ENCODE measurements at regions not wholly inside any gene's neighbourhood (a gene's known extent, or its start where the extent isn't known, plus 50 kb on each side); places are given as distances from the start of the nearest gene placed in this dataset.

DNA sequence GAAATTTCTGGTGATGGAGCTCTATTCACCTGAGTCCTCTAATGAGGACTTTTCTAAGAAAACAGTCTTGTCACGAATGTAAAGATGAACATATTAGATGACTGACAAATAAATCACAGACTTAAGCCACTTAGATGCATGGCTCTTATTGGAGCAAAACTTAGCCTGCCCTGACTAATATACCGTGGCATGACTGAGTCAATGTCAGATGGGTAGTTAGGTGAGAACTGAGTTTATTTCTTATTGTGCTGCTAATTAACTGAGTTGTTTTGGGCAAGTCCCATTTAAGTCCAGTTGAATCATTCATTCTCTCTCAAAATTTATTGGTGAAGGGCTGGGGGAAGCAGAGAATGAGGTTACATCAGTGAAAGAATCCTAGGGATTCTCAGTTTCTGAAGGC, 459.8 kb downstream of the MCTP2 start:
- no CpG with 5 or more reads among the region's 2 CpGs for WGBS (ENCODE audit: extremely low coverage, insufficient coverage, low lambda C conversion rate)
- Histone ChIP-seq H3K4me2 (ENCODE audit: low read length) (no peak overlapping the region), H4K8ac (ENCODE audit: low read depth, low read length) (no peak overlapping the region), H3K18ac (ENCODE audit: low read length) (no peak overlapping the region), H3K9ac (ENCODE audit: low read length) (no peak overlapping the region), H3K4me3 (ENCODE audit: low read length) (no peak overlapping the region), H3K36me3 (ENCODE audit: control insufficient read depth, insufficient read depth, low read length) (no peaks in the 10 kb centered on the region), H3K79me2 (ENCODE audit: control insufficient read depth, insufficient read depth, low read length) (no peaks in the 10 kb centered on the region), H2BK15ac (replicated peaks; ENCODE audit: low read depth) (no peak overlapping the region), H3K79me1 (ENCODE audit: low read length) (no peaks in the 10 kb centered on the region), H2BK120ac (ENCODE audit: low read depth, low read length) (no peak overlapping the region), H3K27me3 (ENCODE audit: insufficient read depth, low read length, poor library complexity) (no peaks in the 10 kb centered on the region), H2AK5ac (ENCODE audit: low read length) (no peak overlapping the region), H3K56ac (ENCODE audit: low read length) (no peak overlapping the region), H4K5ac (ENCODE audit: low read length) (no peak overlapping the region), H3K23ac (ENCODE audit: low read length) (no peak overlapping the region), H3K4me1 (ENCODE audit: control insufficient read depth, low read depth, low read length) (no peaks in the 10 kb centered on the region), H2BK5ac (ENCODE audit: low read length) (no peak overlapping the region), H3K27ac (ENCODE audit: low read depth, low read length) (no peak overlapping the region), H3K4ac (ENCODE audit: low read depth, low read length) (no peak overlapping the region)
- DNase-seq = no peak

- no peak overlapping the region for H2BK15ac ChIP-seq (replicated peaks; ENCODE audit: low read depth)
- H3K79me1 ChIP-seq (ENCODE audit: low read length) = no peaks in the 10 kb centered on the region
- no peaks in the 10 kb centered on the region for H3K27me3 ChIP-seq (ENCODE audit: insufficient read depth, low read length, poor library complexity)
- no peaks in the 10 kb centered on the region for H3K79me2 ChIP-seq (ENCODE audit: control insufficient read depth, insufficient read depth, low read length)
- H3K9ac ChIP-seq (ENCODE audit: low read length) = no peak overlapping the region
- no peak overlapping the region for H3K23ac ChIP-seq (ENCODE audit: low read length)
- no peak overlapping the region for H2AK5ac ChIP-seq (ENCODE audit: low read length)
- no peak overlapping the region for H3K56ac ChIP-seq (ENCODE audit: low read length)
- H3K4ac ChIP-seq (ENCODE audit: low read depth, low read length) = no peak overlapping the region
- H3K4me3 ChIP-seq (ENCODE audit: low read length) = no peak overlapping the region
- H3K36me3 ChIP-seq (ENCODE audit: control insufficient read depth, insufficient read depth, low read length) = no peaks in the 10 kb centered on the region
- no peaks in the 10 kb centered on the region for H3K4me1 ChIP-seq (ENCODE audit: control insufficient read depth, low read depth, low read length)
- WGBS (ENCODE audit: extremely low coverage, insufficient coverage, low lambda C conversion rate) = no CpG with 5 or more reads among the region's 3 CpGs
- no peak overlapping the region for H2BK5ac ChIP-seq (ENCODE audit: low read length)
- no peak overlapping the region for H3K27ac ChIP-seq (ENCODE audit: low read depth, low read length)
- H4K8ac ChIP-seq (ENCODE audit: low read depth, low read length) = no peak overlapping the region
- H4K5ac ChIP-seq (ENCODE audit: low read length) = no peak overlapping the region
- no peak for DNase-seq
- H2BK120ac ChIP-seq (ENCODE audit: low read depth, low read length) = no peak overlapping the region
- no peak overlapping the region for H3K18ac ChIP-seq (ENCODE audit: low read length)
- no peak overlapping the region for H3K4me2 ChIP-seq (ENCODE audit: low read length)
These were observed 461.3 kb downstream of the MCTP2 start for GRCh38 chr15:94692710-94693109.

- Histone ChIP-seq H3K18ac (ENCODE audit: low read length) (no peak overlapping the region), H3K4me3 (ENCODE audit: low read length) (no peak overlapping the region), H2AK5ac (ENCODE audit: low read length) (no peak overlapping the region), H3K36me3 (ENCODE audit: control insufficient read depth, insufficient read depth, low read length) (no peaks in the 10 kb centered on the region), H3K4me1 (ENCODE audit: control insufficient read depth, low read depth, low read length) (no peaks in the 10 kb centered on the region), H3K27me3 (ENCODE audit: insufficient read depth, low read length, poor library complexity) (no peaks in the 10 kb centered on the region), H3K9ac (ENCODE audit: low read length) (no peak overlapping the region), H3K56ac (ENCODE audit: low read length) (no peak overlapping the region), H3K79me2 (ENCODE audit: control insufficient read depth, insufficient read depth, low read length) (no peaks in the 10 kb centered on the region), H3K4me2 (ENCODE audit: low read length) (no peak overlapping the region), H3K79me1 (ENCODE audit: low read length) (no peaks in the 10 kb centered on the region), H4K8ac (ENCODE audit: low read depth, low read length) (no peak overlapping the region), H3K4ac (ENCODE audit: low read depth, low read length) (no peak overlapping the region), H4K5ac (ENCODE audit: low read length) (no peak overlapping the region), H2BK15ac (replicated peaks; ENCODE audit: low read depth) (no peak overlapping the region), H2BK120ac (ENCODE audit: low read depth, low read length) (no peak overlapping the region), H2BK5ac (ENCODE audit: low read length) (no peak overlapping the region), H3K27ac (ENCODE audit: low read depth, low read length) (no peak overlapping the region), H3K23ac (ENCODE audit: low read length) (no peak overlapping the region)
- DNase-seq = no peak
- no CpG with 5 or more reads among the region's 4 CpGs for WGBS (ENCODE audit: extremely low coverage, insufficient coverage, low lambda C conversion rate)
These were observed 468.9 kb downstream of the MCTP2 start for GRCh38 chr15:94700211-94700610.

GRCh38 chr15:94701281-94701985, 470.1 kb downstream of the MCTP2 start:
- Histone ChIP-seq H3K4me3 (ENCODE audit: low read length) (no peak overlapping the region), H2BK15ac (replicated peaks; ENCODE audit: low read depth) (no peak overlapping the region), H2AK5ac (ENCODE audit: low read length) (no peak overlapping the region), H3K56ac (ENCODE audit: low read length) (no peak overlapping the region), H3K9ac (ENCODE audit: low read length) (no peak overlapping the region), H4K5ac (ENCODE audit: low read length) (no peak overlapping the region), H2BK5ac (ENCODE audit: low read length) (no peak overlapping the region), H3K4me2 (ENCODE audit: low read length) (no peak overlapping the region), H3K79me2 (ENCODE audit: control insufficient read depth, insufficient read depth, low read length) (no peaks in the 10 kb centered on the region), H4K8ac (ENCODE audit: low read depth, low read length) (no peak overlapping the region), H2BK120ac (ENCODE audit: low read depth, low read length) (no peak overlapping the region), H3K23ac (ENCODE audit: low read length) (no peak overlapping the region), H3K79me1 (ENCODE audit: low read length) (no peaks in the 10 kb centered on the region), H3K27ac (ENCODE audit: low read depth, low read length) (no peak overlapping the region), H3K36me3 (ENCODE audit: control insufficient read depth, insufficient read depth, low read length) (no peaks in the 10 kb centered on the region), H3K27me3 (ENCODE audit: insufficient read depth, low read length, poor library complexity) (no peaks in the 10 kb centered on the region), H3K4ac (ENCODE audit: low read depth, low read length) (no peak overlapping the region), H3K4me1 (ENCODE audit: control insufficient read depth, low read depth, low read length) (no peaks in the 10 kb centered on the region), H3K18ac (ENCODE audit: low read length) (no peak overlapping the region)
- DNase-seq = no peak
- no CpG with 5 or more reads among the region's 16 CpGs for whole genome bisulfite sequencing (ENCODE audit: extremely low coverage, insufficient coverage, low lambda C conversion rate)

DNA sequence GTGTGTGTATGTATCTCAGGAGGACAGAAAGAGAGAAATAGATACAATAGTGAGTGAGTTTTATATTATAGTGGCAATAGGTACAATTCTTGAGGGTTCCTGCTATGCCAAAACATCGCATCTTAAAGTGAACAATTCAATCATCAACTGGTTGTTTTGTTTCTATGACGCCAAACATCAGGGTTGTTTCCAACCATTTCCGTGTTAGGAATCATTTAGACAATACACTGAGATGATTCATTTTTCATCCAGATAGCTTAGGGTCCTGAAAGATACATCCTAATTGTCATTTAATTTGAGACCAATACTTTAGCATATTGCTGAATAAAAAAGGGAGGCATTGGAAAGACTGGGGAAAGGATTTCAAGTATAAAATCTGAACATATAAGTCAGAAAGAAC, 472.2 kb downstream of the MCTP2 start:
- Histone ChIP-seq H3K36me3 (ENCODE audit: control insufficient read depth, insufficient read depth, low read length) (no peaks in the 10 kb centered on the region), H3K4me1 (ENCODE audit: control insufficient read depth, low read depth, low read length) (no peaks in the 10 kb centered on the region), H3K56ac (ENCODE audit: low read length) (no peak overlapping the region), H3K27ac (ENCODE audit: low read depth, low read length) (no peak overlapping the region), H2BK5ac (ENCODE audit: low read length) (no peak overlapping the region), H4K8ac (ENCODE audit: low read depth, low read length) (no peak overlapping the region), H3K27me3 (ENCODE audit: insufficient read depth, low read length, poor library complexity) (no peaks in the 10 kb centered on the region), H3K18ac (ENCODE audit: low read length) (no peak overlapping the region), H3K4me3 (ENCODE audit: low read length) (no peak overlapping the region), H3K4me2 (ENCODE audit: low read length) (no peak overlapping the region), H3K4ac (ENCODE audit: low read depth, low read length) (no peak overlapping the region), H3K79me2 (ENCODE audit: control insufficient read depth, insufficient read depth, low read length) (no peaks in the 10 kb centered on the region), H2BK120ac (ENCODE audit: low read depth, low read length) (no peak overlapping the region), H3K23ac (ENCODE audit: low read length) (no peak overlapping the region), H2AK5ac (ENCODE audit: low read length) (no peak overlapping the region), H4K5ac (ENCODE audit: low read length) (no peak overlapping the region), H2BK15ac (replicated peaks; ENCODE audit: low read depth) (no peak overlapping the region), H3K9ac (ENCODE audit: low read length) (no peak overlapping the region), H3K79me1 (ENCODE audit: low read length) (no peaks in the 10 kb centered on the region)
- DNase-seq = no peak
- WGBS (ENCODE audit: extremely low coverage, insufficient coverage, low lambda C conversion rate) = no CpG with 5 or more reads among the region's 3 CpGs

DNA sequence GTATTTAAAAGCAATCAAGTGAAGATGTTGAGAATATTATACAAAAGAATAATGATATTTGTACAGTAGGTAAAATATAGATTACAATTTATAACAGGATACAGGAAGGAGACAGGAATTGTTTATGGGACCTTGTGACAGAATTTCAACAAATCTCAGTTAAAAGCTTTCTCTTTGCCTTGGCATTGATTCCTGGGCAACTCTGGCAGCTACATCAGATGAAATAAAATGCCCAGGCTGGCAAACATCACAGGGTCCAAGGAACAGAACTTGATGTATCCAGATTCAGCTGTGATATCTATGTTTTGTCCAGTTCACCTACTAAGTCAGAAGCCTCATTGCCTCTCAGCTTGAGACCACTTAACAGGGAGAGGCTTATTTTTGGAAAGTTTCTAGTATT, 473.1 kb downstream of the MCTP2 start:
- no peak for DNase-seq
- no peaks in the 10 kb centered on the region for H3K4me1 ChIP-seq (ENCODE audit: control insufficient read depth, low read depth, low read length)
- H2AK5ac ChIP-seq (ENCODE audit: low read length) = no peak overlapping the region
- no peaks in the 10 kb centered on the region for H3K79me2 ChIP-seq (ENCODE audit: control insufficient read depth, insufficient read depth, low read length)
- no peak overlapping the region for H2BK120ac ChIP-seq (ENCODE audit: low read depth, low read length)
- no peak overlapping the region for H3K4ac ChIP-seq (ENCODE audit: low read depth, low read length)
- no peaks in the 10 kb centered on the region for H3K36me3 ChIP-seq (ENCODE audit: control insufficient read depth, insufficient read depth, low read length)
- no peak overlapping the region for H3K23ac ChIP-seq (ENCODE audit: low read length)
- no peak overlapping the region for H3K4me3 ChIP-seq (ENCODE audit: low read length)
- no peak overlapping the region for H3K4me2 ChIP-seq (ENCODE audit: low read length)
- no peak overlapping the region for H4K8ac ChIP-seq (ENCODE audit: low read depth, low read length)
- H3K18ac ChIP-seq (ENCODE audit: low read length) = no peak overlapping the region
- H4K5ac ChIP-seq (ENCODE audit: low read length) = no peak overlapping the region
- H3K79me1 ChIP-seq (ENCODE audit: low read length) = no peaks in the 10 kb centered on the region
- no peak overlapping the region for H3K9ac ChIP-seq (ENCODE audit: low read length)
- no peak overlapping the region for H2BK5ac ChIP-seq (ENCODE audit: low read length)
- H2BK15ac ChIP-seq (replicated peaks; ENCODE audit: low read depth) = no peak overlapping the region
- no peaks in the 10 kb centered on the region for H3K27me3 ChIP-seq (ENCODE audit: insufficient read depth, low read length, poor library complexity)
- no peak overlapping the region for H3K27ac ChIP-seq (ENCODE audit: low read depth, low read length)
- H3K56ac ChIP-seq (ENCODE audit: low read length) = no peak overlapping the region
